Activated CD4-positive, alpha-beta T cell treated with anti-CD3 and anti-CD28 coated beads, Interleukin-2, Interleukin-4, amounts not matched to agents 100 ng/mL and 50 ng/mL, durations not matched to agents 16 hours and 8 hours (primary cell): ENCODE measurements at regions not wholly inside any gene's neighbourhood (a gene's known extent, or its start where the extent isn't known, plus 50 kb on each side); places are given as distances from the start of the nearest gene placed in this dataset.
"Not testable (repeated sequence)": the region's sequence is repeated elsewhere in the genome, so short reads cannot be mapped to it uniquely, and the experiment has no call there.

Experiments
- DNase-seq: peaks from one replicate; pipeline ENCODE4 v3.0.0-alpha.2; 2020; ENCODE audit warnings: low spot score

GRCh38 chr10:4294996-4295792 lies 510.2 kb upstream of the KLF6 start:
- no peak for DNase-seq

- DNase-seq, result no peak
These were observed 509.3 kb upstream of the KLF6 start for GRCh38 chr10:4294271-4294670.

- no peak for DNase-seq
These were observed 507.0 kb upstream of the KLF6 start for GRCh38 chr10:4291990-4292389.

GRCh38 chr10:4285121-4285520 lies 500.1 kb upstream of the KLF6 start:
- peak; percentile 25 for DNase-seq

GRCh38 chr10:4283846-4284610 lies 499.0 kb upstream of the KLF6 start:
- no peak for DNase-seq

GRCh38 chr10:4282496-4282895 lies 497.5 kb upstream of the KLF6 start:
- DNase-seq, result no peak

- DNase-seq, result no peak
These were observed 496.3 kb upstream of the KLF6 start for GRCh38 chr10:4281190-4281825.

- no peak for DNase-seq
These were observed 495.6 kb upstream of the KLF6 start for GRCh38 chr10:4280461-4281189.

GRCh38 chr10:4279655-4280054 lies 494.6 kb upstream of the KLF6 start:
- DNase-seq, result no peak

GRCh38 chr10:4278186-4278585 lies 493.2 kb upstream of the KLF6 start:
- no peak for DNase-seq

GRCh38 chr10:4276151-4276550 lies 491.1 kb upstream of the KLF6 start:
- DNase-seq, result no peak

- not testable (repeated sequence) for DNase-seq
These were observed 489.7 kb upstream of the KLF6 start for GRCh38 chr10:4274671-4275070.

GRCh38 chr10:4271193-4271592 lies 486.2 kb upstream of the KLF6 start:
- DNase-seq, result no peak

GRCh38 chr10:4270116-4270515 lies 485.1 kb upstream of the KLF6 start:
- DNase-seq, result no peak

- not testable (repeated sequence) for DNase-seq
These were observed 483.5 kb upstream of the KLF6 start for GRCh38 chr10:4268490-4268889.

GRCh38 chr10:4267086-4267773 lies 482.2 kb upstream of the KLF6 start:
- DNase-seq, result no peak

- DNase-seq, result no peak
These were observed 481.5 kb upstream of the KLF6 start for GRCh38 chr10:4266416-4267085.

- DNase-seq, result no peak
These were observed 481.0 kb upstream of the KLF6 start for GRCh38 chr10:4265964-4266363.

GRCh38 chr10:4264209-4264865 lies 479.3 kb upstream of the KLF6 start:
- no peak for DNase-seq

GRCh38 chr10:4263601-4263921 lies 478.6 kb upstream of the KLF6 start:
- DNase-seq, result no peak
